ENCODE measurements at regions not wholly inside any gene's neighbourhood (a gene's known extent, or its start where the extent isn't known, plus 50 kb on each side); places are given as distances from the start of the nearest gene placed in this dataset.

GRCh38 chr13:79803989-79804388 lies 323.0 kb downstream of the NDFIP2 start:
- no peaks in the 10 kb centered on the region for H3K79me2 ChIP-seq (ENCODE audit: insufficient read depth, low read length)
- H3K36me3 ChIP-seq (ENCODE audit: low read length), result no peaks in the 10 kb centered on the region
- H3F3A ChIP-seq (ENCODE audit: insufficient read depth), result no peaks in the 10 kb centered on the region
- no peaks in the 10 kb centered on the region for H3K9me3 ChIP-seq (ENCODE audit: insufficient read depth, low read length)
- H3K9ac ChIP-seq (ENCODE audit: low read length), result no peak overlapping the region
- H3K4me3 ChIP-seq (ENCODE audit: insufficient read depth, low read length, poor library complexity, severe bottlenecking), result no peak overlapping the region
- no peak overlapping the region for H3K27ac ChIP-seq (ENCODE audit: low read depth, low read length)
- no peaks in the 10 kb centered on the region for H3K27me3 ChIP-seq (ENCODE audit: low read length)
- TF ChIP-seq CTCF (IDR thresholded peaks at IDR 0.05; ENCODE audit: insufficient read depth, low read length, poor library complexity, severe bottlenecking) (no peak), EZH2phosphoT487 (conservative IDR thresholded peaks at IDR 0.05; ENCODE audit: low read length) (no peak)
- H3K4me2 ChIP-seq (ENCODE audit: low read depth, low read length, poor library complexity, severe bottlenecking), result no peak overlapping the region
- no peaks in the 10 kb centered on the region for H3K9me2 ChIP-seq (replicated peaks; ENCODE audit: insufficient read depth, low read length)
- H2AFZ ChIP-seq (ENCODE audit: low read depth, low read length, severe bottlenecking), result no peak overlapping the region
- no peaks in the 10 kb centered on the region for H4K20me1 ChIP-seq (ENCODE audit: low read depth, low read length)

- H4K20me1 ChIP-seq (ENCODE audit: low read depth, low read length), result no peaks in the 10 kb centered on the region
- H3K36me3 ChIP-seq (ENCODE audit: low read length), result no peaks in the 10 kb centered on the region
- no peak overlapping the region for H3K4me2 ChIP-seq (ENCODE audit: low read depth, low read length, poor library complexity, severe bottlenecking)
- no peaks in the 10 kb centered on the region for H3F3A ChIP-seq (ENCODE audit: insufficient read depth)
- H3K9me3 ChIP-seq (ENCODE audit: insufficient read depth, low read length), result no peaks in the 10 kb centered on the region
- H3K9ac ChIP-seq (ENCODE audit: low read length), result no peak overlapping the region
- H3K27ac ChIP-seq (ENCODE audit: low read depth, low read length), result no peak overlapping the region
- H3K9me2 ChIP-seq (replicated peaks; ENCODE audit: insufficient read depth, low read length), result no peaks in the 10 kb centered on the region
- H2AFZ ChIP-seq (ENCODE audit: low read depth, low read length, severe bottlenecking), result no peak overlapping the region
- H3K27me3 ChIP-seq (ENCODE audit: low read length), result no peaks in the 10 kb centered on the region
- no peak overlapping the region for H3K4me3 ChIP-seq (ENCODE audit: insufficient read depth, low read length, poor library complexity, severe bottlenecking)
- TF ChIP-seq CTCF (IDR thresholded peaks at IDR 0.05; ENCODE audit: insufficient read depth, low read length, poor library complexity, severe bottlenecking) (no peak), EZH2phosphoT487 (conservative IDR thresholded peaks at IDR 0.05; ENCODE audit: low read length) (no peak)
- no peaks in the 10 kb centered on the region for H3K79me2 ChIP-seq (ENCODE audit: insufficient read depth, low read length)
These were observed 322.3 kb downstream of the NDFIP2 start for GRCh38 chr13:79803296-79803695.

DNA sequence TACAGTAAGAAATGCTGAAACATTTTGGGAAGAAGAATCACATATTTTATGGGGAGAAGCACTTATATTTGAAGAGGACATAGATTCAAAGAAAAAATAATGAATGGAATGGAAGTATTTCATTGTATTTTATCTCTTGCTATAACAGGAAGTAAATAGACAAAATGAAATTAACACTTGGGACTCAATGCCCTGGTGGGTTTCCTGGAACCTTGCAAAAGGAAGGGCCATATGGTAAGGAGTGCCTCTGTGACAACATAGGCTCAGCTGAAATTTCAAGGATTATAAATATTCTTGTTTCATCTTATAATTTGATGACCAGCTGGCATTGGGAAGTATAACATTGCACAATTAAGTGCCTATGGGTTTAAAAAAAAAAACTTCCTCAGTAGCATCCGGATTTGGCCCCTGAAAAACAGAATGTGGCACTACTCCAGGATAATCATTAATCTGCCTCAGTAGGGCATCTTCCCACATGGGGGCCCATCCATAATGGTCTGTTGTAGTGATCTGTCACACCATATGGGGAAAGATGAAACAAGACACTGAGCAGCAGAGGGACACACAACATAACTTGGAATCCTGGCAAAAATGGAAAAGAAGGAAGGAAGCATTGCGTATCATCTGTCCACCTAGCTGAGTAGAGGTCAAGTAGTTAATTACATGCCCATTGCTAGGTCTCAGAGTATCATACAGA lies 321.6 kb downstream of the NDFIP2 start:
- Histone ChIP-seq H3K27ac (ENCODE audit: low read depth, low read length) (no peak overlapping the region), H2AFZ (ENCODE audit: low read depth, low read length, severe bottlenecking) (no peak overlapping the region), H3K4me2 (ENCODE audit: low read depth, low read length, poor library complexity, severe bottlenecking) (no peak overlapping the region), H3F3A (ENCODE audit: insufficient read depth) (no peaks in the 10 kb centered on the region), H3K79me2 (ENCODE audit: insufficient read depth, low read length) (no peaks in the 10 kb centered on the region), H3K27me3 (ENCODE audit: low read length) (no peaks in the 10 kb centered on the region), H3K4me3 (ENCODE audit: insufficient read depth, low read length, poor library complexity, severe bottlenecking) (no peak overlapping the region), H3K9ac (ENCODE audit: low read length) (no peak overlapping the region), H3K9me2 (replicated peaks; ENCODE audit: insufficient read depth, low read length) (no peaks in the 10 kb centered on the region), H3K36me3 (ENCODE audit: low read length) (no peaks in the 10 kb centered on the region), H4K20me1 (ENCODE audit: low read depth, low read length) (no peaks in the 10 kb centered on the region), H3K9me3 (ENCODE audit: insufficient read depth, low read length) (no peaks in the 10 kb centered on the region)
- no peak for TF ChIP-seq CTCF (IDR thresholded peaks at IDR 0.05; ENCODE audit: insufficient read depth, low read length, poor library complexity, severe bottlenecking)
- TF ChIP-seq EZH2phosphoT487 (conservative IDR thresholded peaks at IDR 0.05; ENCODE audit: low read length), result no peak

All from SU-DHL-6 (cell line).